ENCODE measurements at regions not wholly inside any gene's neighbourhood (a gene's known extent, or its start where the extent isn't known, plus 50 kb on each side); places are given as distances from the start of the nearest gene placed in this dataset.
"Not testable (repeated sequence)": the region's sequence is repeated elsewhere in the genome, so short reads cannot be mapped to it uniquely, and the experiment has no call there.

- DNase-seq (no peak), ATAC-seq (ENCODE audit: low read depth) (no peak)
- Mint-ChIP-seq H3K4me1 (peaks cover 2% of the 10 kb centered on the region), H3K4me3 (no peak overlapping the region), H3K9me3 (peaks cover 3% of the 10 kb centered on the region), H3K36me3 (peaks cover 5% of the 10 kb centered on the region), H3K27me3 (no peaks in the 10 kb centered on the region), H3K27ac (no peak overlapping the region)
- POLR2A ChIA-PET = no interaction called here
Observed at GRCh38 chr1:119191325-119191724, 50.9 kb upstream of the WARS2 start.

- H3K9me3 Mint-ChIP-seq = peaks cover 4% of the 10 kb centered on the region
- no peak overlapping the region for H3K4me3 Mint-ChIP-seq
- POLR2A ChIA-PET = no interaction called here
- no peaks in the 10 kb centered on the region for H3K27me3 Mint-ChIP-seq
- no peaks in the 10 kb centered on the region for H3K4me1 Mint-ChIP-seq
- no peak for ATAC-seq (ENCODE audit: low read depth)
- no peaks in the 10 kb centered on the region for H3K36me3 Mint-ChIP-seq
- no peak for DNase-seq
- H3K27ac Mint-ChIP-seq = no peak overlapping the region
Observed at GRCh38 chr1:119204197-119204960, 63.9 kb upstream of the WARS2 start.

- POLR2A ChIA-PET = no interaction called here
- no peaks in the 10 kb centered on the region for H3K36me3 Mint-ChIP-seq
- H3K9me3 Mint-ChIP-seq = peaks cover 4% of the 10 kb centered on the region
- no peak overlapping the region for H3K27ac Mint-ChIP-seq
- ATAC-seq (ENCODE audit: low read depth) = no peak
- no peak for DNase-seq
- H3K27me3 Mint-ChIP-seq = no peaks in the 10 kb centered on the region
- H3K4me1 Mint-ChIP-seq = no peaks in the 10 kb centered on the region
- H3K4me3 Mint-ChIP-seq = no peak overlapping the region
Observed at GRCh38 chr1:119204961-119205357, 64.5 kb upstream of the WARS2 start.

GRCh38 chr1:119209061-119209460 lies 68.6 kb upstream of the WARS2 start:
- H3K27me3 Mint-ChIP-seq = no peaks in the 10 kb centered on the region
- no peak for DNase-seq
- no peaks in the 10 kb centered on the region for H3K36me3 Mint-ChIP-seq
- no peak overlapping the region for H3K27ac Mint-ChIP-seq
- POLR2A ChIA-PET = no interaction called here
- H3K9me3 Mint-ChIP-seq = peaks cover 3% of the 10 kb centered on the region
- H3K4me1 Mint-ChIP-seq = no peaks in the 10 kb centered on the region
- ATAC-seq (ENCODE audit: low read depth) = no peak
- H3K4me3 Mint-ChIP-seq = no peak overlapping the region

GRCh38 chr1:119209596-119210295 lies 69.3 kb upstream of the WARS2 start:
- Mint-ChIP-seq H3K4me3 (no peak overlapping the region), H3K36me3 (no peaks in the 10 kb centered on the region), H3K4me1 (no peaks in the 10 kb centered on the region), H3K9me3 (peaks cover 3% of the 10 kb centered on the region), H3K27me3 (no peaks in the 10 kb centered on the region), H3K27ac (no peak overlapping the region)
- DNase-seq = no peak
- ATAC-seq (ENCODE audit: low read depth) = no peak
- POLR2A ChIA-PET = no interaction called here

- Mint-ChIP-seq H3K4me1 (no peaks in the 10 kb centered on the region), H3K9me3 (peaks cover 3% of the 10 kb centered on the region), H3K27ac (no peak overlapping the region), H3K27me3 (no peaks in the 10 kb centered on the region), H3K36me3 (no peaks in the 10 kb centered on the region), H3K4me3 (no peak overlapping the region)
- ATAC-seq (ENCODE audit: low read depth) (no peak), DNase-seq (no peak)
- POLR2A ChIA-PET = no interaction called here
Observed at GRCh38 chr1:119210296-119210649, 69.8 kb upstream of the WARS2 start.

- H3K4me1 Mint-ChIP-seq; DNase-seq; POLR2A ChIA-PET; ATAC-seq (ENCODE audit: low read depth); H3K27me3 Mint-ChIP-seq; H3K36me3 Mint-ChIP-seq; H3K27ac Mint-ChIP-seq; H3K9me3 Mint-ChIP-seq; H3K4me3 Mint-ChIP-seq: not testable (repeated sequence)
Observed at GRCh38 chr1:119213213-119213612, 72.8 kb upstream of the WARS2 start.

- H3K4me1 Mint-ChIP-seq; H3K9me3 Mint-ChIP-seq; DNase-seq; H3K4me3 Mint-ChIP-seq; H3K27ac Mint-ChIP-seq; ATAC-seq (ENCODE audit: low read depth); H3K27me3 Mint-ChIP-seq; H3K36me3 Mint-ChIP-seq; POLR2A ChIA-PET: not testable (repeated sequence)
Observed at GRCh38 chr1:119214961-119215360, 74.5 kb upstream of the WARS2 start.

GRCh38 chr1:119217309-119217828 lies 76.9 kb upstream of the WARS2 start:
- no peaks in the 10 kb centered on the region for H3K4me1 Mint-ChIP-seq
- no peak for ATAC-seq (ENCODE audit: low read depth)
- peaks cover 1% of the 10 kb centered on the region for H3K36me3 Mint-ChIP-seq
- POLR2A ChIA-PET = no interaction called here
- no peak for DNase-seq
- H3K27me3 Mint-ChIP-seq = no peaks in the 10 kb centered on the region
- H3K4me3 Mint-ChIP-seq = no peak overlapping the region
- H3K9me3 Mint-ChIP-seq = peaks cover 1% of the 10 kb centered on the region
- no peak overlapping the region for H3K27ac Mint-ChIP-seq

- DNase-seq (no peak), ATAC-seq (ENCODE audit: low read depth) (no peak)
- Mint-ChIP-seq H3K27ac (no peak overlapping the region), H3K4me3 (no peak overlapping the region), H3K36me3 (peaks cover 1% of the 10 kb centered on the region), H3K27me3 (no peaks in the 10 kb centered on the region), H3K4me1 (no peaks in the 10 kb centered on the region), H3K9me3 (no peaks in the 10 kb centered on the region)
- POLR2A ChIA-PET = no interaction called here
Observed at GRCh38 chr1:119219711-119220110, 79.3 kb upstream of the WARS2 start.

- POLR2A ChIA-PET = no interaction called here
- ATAC-seq (ENCODE audit: low read depth) (no peak), DNase-seq (no peak)
- Mint-ChIP-seq H3K9me3 (no peaks in the 10 kb centered on the region), H3K4me1 (no peaks in the 10 kb centered on the region), H3K27me3 (no peaks in the 10 kb centered on the region), H3K4me3 (no peak overlapping the region), H3K36me3 (peaks cover 1% of the 10 kb centered on the region), H3K27ac (no peak overlapping the region)
Observed at GRCh38 chr1:119220991-119221390, 80.5 kb upstream of the WARS2 start.

GRCh38 chr1:119222271-119222670 lies 81.8 kb upstream of the WARS2 start:
- H3K27me3 Mint-ChIP-seq = no peaks in the 10 kb centered on the region
- peaks cover 1% of the 10 kb centered on the region for H3K36me3 Mint-ChIP-seq
- ATAC-seq (ENCODE audit: low read depth) (no peak), DNase-seq (no peak)
- H3K4me1 Mint-ChIP-seq = no peaks in the 10 kb centered on the region
- no peaks in the 10 kb centered on the region for H3K9me3 Mint-ChIP-seq
- H3K27ac Mint-ChIP-seq = no peak overlapping the region
- POLR2A ChIA-PET = no interaction called here
- H3K4me3 Mint-ChIP-seq = no peak overlapping the region

- no peak overlapping the region for H3K4me3 Mint-ChIP-seq
- no peaks in the 10 kb centered on the region for H3K27me3 Mint-ChIP-seq
- ATAC-seq (ENCODE audit: low read depth) = no peak
- no peak overlapping the region for H3K27ac Mint-ChIP-seq
- DNase-seq = no peak
- no peaks in the 10 kb centered on the region for H3K4me1 Mint-ChIP-seq
- no peaks in the 10 kb centered on the region for H3K9me3 Mint-ChIP-seq
- peaks cover 1% of the 10 kb centered on the region for H3K36me3 Mint-ChIP-seq
- POLR2A ChIA-PET = no interaction called here
Observed at GRCh38 chr1:119225265-119225664, 84.8 kb upstream of the WARS2 start.

GRCh38 chr1:119225831-119226230 lies 85.4 kb upstream of the WARS2 start:
- H3K27ac Mint-ChIP-seq = no peak overlapping the region
- DNase-seq (no peak), ATAC-seq (ENCODE audit: low read depth) (no peak)
- H3K4me1 Mint-ChIP-seq = no peaks in the 10 kb centered on the region
- no peaks in the 10 kb centered on the region for H3K9me3 Mint-ChIP-seq
- H3K4me3 Mint-ChIP-seq = no peak overlapping the region
- peaks cover 1% of the 10 kb centered on the region for H3K36me3 Mint-ChIP-seq
- H3K27me3 Mint-ChIP-seq = no peaks in the 10 kb centered on the region
- POLR2A ChIA-PET = no interaction called here

Data from activated naive CD8-positive, alpha-beta T cell treated with anti-CD3 and anti-CD28 coated beads, Interleukin-2, amount 10 ng/mL, durations not matched to agents 7 days and 5 days (primary cell).